HG03520 (cell line): ENCODE measurements at regions not wholly inside any gene's neighbourhood (a gene's known extent, or its start where the extent isn't known, plus 50 kb on each side); places are given as distances from the start of the nearest gene placed in this dataset.
"Not testable (repeated sequence)": the region's sequence is repeated elsewhere in the genome, so short reads cannot be mapped to it uniquely, and the experiment has no call there.

Experiments
- ATAC-seq: cut with Tn5 transposase; IDR thresholded peaks from one replicate; pipeline ENCODE4 v1.9.1; 2021; ENCODE audit warnings: mild to moderate bottlenecking, moderate library complexity; ENCODE audit not compliant: unreplicated experiment

DNA sequence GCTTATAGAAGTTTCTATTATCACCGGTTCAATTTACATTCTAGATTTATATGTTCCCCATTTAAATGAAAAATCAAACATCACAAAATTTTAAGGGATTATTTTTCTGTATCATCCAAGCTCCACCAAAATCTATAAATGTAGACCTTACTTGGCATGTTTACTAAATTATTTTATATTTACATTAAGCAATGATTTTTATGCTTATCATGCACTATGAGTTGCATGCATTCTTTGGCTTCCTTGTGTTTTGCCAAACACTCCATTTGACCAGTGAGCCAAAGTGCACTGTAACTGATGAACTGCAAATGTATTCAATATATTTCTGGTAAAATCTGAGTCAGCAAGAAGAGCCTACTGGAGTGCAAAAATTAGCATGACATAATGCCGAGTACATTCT is 595.5 kb upstream of the PCDH7 start:
- ATAC-seq = not testable (repeated sequence)

DNA sequence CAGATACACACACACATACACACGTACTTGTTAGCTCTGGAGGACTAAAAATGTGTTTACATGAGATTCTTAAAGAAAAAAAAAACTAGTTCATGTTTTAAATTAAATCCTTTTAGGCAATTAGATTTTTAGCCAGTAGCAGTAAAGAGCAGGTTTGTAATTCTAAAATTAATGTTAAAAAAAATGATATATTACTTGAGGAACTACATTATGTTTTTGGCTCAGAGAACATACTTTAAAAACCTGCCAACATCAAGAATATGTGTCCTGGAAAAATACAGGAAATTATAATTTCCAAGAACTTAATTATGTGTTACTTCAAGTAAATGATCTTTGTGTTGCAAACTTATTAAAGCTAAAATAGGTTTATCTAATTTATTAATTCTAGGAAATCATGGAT is 594.3 kb upstream of the PCDH7 start:
- ATAC-seq = no peak

DNA sequence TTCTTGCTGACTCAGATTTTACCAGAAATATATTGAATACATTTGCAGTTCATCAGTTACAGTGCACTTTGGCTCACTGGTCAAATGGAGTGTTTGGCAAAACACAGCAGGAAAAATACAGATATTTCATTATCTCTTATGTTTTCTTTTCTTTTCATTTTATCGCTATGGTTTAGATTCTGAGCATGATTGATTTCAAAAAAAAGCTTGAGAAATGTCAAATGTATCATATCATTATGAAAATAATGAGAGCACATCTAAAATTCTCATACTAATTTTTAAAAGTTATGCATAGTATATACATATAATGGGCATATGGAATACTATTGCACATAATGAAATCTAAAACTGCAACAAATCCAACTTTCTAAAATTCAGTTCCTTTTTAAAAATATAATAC is 593.8 kb upstream of the PCDH7 start:
- ATAC-seq = no peak

DNA sequence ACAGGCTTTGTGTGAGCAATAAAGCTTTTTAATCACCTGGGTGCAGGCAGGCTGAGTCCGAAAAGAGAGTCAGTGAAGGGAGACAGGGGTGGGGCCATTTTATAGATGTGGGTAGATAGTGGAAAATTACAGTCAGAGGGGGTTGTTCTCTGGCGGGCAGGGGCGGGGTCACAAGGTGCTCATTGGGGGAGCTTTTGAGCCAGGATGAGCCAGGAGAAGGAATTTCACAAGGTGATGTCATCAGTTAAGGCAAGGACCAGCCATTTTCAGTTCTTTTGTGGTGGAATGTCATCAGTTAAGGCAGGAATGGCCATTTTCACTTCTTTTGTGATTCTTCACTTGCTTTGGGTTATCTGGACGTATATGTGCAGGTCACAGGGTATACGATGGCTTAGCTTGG is 571.3 kb upstream of the PCDH7 start:
- ATAC-seq = not testable (repeated sequence)

DNA sequence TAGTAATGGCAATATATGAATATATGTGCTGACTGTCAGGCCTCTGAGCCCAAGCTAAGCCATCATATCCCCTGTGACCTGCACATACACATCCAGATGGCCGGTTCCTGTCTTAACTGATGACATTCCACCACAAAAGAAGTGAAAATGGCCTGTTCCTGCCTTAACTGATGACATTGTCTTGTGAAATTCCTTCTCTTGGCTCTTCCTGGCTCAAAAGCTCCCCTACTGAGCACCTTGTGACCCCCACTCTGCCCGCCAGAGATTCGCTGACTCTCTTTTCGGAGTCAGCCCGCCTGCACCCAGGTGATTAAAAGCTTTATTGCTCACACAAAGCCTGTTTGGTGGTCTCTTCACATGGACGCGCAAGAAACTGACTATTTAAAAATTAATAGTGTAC is 570.6 kb upstream of the PCDH7 start:
- not testable (repeated sequence) for ATAC-seq

DNA sequence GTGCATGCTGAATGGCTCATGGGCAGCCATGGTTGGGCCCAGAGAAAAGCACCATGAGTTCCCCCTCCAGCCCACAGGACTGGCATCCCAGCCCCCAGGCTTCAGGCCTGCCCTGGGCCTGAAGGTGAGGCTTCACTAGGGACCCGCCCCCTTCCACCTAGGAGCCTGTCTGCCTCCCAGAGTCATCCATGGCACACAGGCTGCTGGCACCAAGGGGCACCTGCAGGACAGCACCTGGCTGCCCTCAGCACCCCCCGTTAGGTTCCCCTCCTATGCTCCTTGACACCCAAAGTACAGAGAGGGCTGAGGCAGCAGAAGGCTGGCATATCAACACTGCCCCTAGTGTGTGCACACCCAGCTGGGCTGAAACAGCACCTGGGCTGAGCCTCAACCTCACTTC is 566.7 kb upstream of the PCDH7 start:
- no peak for ATAC-seq

DNA sequence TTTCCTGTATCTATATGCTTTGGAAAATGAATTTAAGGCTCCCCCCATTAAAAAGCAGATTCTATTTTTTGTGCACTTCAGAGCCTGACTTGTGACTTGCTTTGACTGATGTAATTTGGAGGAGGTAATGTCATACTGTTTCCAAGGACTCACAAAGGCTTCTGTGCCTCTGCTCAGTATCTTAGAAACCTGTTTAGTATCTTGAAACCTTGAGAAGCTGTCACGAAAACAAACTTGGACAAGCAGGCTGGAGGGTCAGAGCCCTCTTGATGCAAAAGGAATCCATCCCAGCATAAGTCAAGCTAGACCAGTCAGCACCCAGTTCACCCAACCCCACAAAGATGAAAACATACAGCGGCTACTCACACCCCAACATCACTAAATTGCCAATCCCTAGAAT is 560.0 kb upstream of the PCDH7 start:
- ATAC-seq = no peak

DNA sequence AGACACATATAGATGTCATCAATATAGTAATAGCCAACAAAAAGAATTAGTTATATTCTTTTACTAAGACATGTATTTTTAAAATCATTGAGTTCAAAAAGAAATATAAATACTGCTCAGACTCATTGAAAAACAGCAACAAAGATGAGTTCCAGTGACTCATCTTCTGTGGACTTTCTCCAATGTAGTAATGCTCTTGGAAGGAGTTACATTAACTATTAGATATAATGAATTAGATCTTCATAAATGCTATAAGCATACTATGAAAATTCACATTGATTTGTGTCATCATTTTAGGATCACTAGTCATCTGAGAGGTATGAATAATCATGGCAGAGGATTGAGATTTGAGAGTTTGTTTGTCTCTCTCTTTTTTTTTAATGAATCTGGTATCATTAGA is 547.8 kb upstream of the PCDH7 start:
- ATAC-seq = no peak

DNA sequence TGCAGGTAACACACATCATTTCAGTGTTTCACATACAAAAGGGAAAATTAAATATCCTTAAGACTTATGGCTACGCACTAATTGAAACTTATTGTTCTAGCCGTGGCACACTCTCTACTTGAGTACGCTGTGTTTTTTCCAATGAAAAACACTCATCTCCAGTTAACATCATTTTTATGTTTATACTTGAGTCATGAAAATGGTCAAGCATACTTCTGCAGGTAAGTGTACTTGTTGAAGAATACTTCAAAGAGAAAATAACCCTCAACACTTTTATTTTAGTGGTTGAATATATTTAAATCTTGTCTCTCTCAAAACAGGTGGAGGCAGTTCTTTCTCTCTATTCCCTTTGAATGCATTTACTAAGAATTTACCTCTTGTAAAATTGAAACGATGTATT is 538.7 kb upstream of the PCDH7 start:
- ATAC-seq = no peak

DNA sequence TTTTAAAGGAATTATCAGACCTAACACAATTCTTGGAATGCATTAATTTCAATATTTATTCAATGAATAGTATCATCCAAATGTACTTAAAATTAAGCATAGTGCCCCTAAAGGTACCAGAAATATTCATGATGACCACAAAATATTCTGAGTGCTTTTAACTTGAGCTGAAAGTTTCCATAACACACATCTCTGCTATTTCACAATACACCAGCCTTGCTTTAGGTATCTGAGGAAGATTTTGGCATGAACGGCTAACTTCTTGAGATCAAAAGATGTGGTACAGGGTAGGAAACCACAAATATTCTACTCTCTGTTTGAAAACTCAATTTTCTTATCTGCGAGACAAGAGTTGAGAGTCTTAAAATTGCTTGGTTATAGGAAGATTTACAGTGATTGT is 538.3 kb upstream of the PCDH7 start:
- ATAC-seq = no peak

DNA sequence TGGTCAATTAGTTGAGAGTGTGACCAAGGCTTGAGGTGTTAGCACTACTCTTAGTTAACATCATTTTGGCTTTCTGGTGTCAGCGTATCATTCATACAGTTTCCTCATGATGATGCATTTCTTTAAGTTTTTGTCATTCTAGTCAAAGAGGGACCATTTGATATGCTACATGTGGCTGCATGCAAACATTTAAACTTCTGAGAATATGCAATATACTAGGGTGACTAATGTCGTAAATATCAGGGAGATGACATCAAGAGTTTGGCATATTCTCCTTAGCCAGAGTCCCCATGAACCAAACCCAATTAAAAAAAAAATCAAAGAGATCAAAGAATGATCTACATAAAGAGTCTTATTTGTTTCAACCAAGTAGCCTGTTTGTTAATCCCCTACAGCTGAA is 537.4 kb upstream of the PCDH7 start:
- ATAC-seq = no peak

DNA sequence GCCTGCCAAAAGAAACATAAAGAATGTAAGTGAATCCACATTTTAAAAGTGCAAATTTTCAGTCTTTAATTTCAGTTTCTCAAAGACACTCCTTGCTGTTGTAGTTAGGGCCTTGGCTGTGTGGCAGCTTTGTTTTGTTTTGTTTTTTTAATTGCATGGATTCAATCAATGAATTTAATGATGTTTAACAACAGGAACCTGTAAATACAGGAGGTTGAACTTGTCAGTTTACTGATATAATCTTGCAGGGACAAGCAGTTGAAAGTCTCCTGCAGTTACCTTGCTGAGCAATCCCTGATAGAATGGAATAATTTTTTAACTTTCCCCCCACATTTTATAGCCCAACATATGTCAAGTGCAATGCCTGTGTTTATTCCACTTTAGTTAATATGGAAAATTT is 528.3 kb upstream of the PCDH7 start:
- no peak for ATAC-seq

DNA sequence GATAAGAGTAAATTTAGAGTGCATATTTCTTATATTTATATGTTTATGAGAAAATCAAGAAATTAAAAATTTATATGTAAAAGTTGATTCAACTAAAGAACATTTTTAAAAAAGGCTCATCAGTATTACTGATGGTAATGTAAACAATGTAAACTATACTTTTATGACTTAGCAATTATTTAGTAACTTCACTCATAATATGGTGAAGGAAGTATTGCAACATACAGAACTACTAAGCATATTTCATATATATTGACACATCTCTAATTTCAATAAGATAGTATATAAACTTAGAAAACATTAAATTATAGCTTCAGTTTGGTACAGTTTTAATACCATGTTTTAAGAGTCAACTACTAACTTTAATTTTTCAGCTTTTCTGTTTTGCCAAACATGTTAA is 512.8 kb upstream of the PCDH7 start:
- no peak for ATAC-seq

DNA sequence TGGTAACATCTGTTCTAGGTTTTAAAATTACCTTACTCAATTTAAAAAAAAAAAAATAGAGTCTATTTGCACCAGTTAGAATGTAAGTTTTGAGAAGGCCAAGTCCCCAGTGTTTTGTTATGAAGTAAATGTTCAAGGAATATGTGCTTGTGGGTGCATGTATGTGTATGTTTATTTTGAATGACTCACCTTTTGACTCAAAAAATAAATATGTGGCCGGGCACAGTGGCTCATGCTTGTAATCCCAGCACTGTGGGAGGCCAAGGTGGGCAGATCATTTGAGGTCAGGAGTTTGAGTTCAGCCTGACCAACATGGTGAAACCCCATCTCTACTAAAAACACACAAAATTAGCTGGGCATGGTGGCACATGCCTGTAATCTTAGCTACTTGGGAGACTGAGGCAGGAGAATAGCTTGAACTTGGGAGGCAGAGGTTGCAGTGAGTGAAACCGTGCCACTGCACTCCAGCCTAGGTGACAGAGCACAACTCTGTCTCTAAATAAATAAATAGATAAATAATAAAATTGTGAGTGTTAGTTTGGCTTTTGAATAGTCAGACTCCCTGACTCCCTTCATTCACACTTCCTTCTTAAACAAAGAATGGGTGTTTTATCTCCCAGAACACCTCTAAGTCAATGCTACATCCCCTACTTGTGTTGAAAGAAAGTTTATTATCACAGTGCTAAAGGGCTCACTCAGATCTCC is 511.3 kb upstream of the PCDH7 start:
- ATAC-seq = no peak

DNA sequence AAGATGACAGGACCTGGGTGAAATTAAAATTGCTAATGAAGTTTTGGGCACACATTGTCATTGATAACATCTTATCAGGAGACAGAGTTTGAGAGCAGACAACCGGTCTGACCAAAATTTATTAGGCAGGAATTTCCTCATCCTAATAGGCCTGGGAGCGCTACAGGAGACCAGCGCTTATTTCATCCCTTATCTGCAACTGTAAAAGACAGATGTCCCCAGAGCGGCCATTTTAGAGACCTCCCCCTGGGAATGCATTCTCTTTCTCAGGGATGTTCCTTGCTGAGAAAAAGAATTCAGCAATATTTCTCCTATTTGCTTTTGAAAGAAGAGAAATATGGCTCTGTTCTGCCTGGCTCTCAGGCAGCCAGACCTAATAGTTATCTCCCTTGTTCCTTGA is 504.2 kb upstream of the PCDH7 start:
- ATAC-seq = not testable (repeated sequence)

DNA sequence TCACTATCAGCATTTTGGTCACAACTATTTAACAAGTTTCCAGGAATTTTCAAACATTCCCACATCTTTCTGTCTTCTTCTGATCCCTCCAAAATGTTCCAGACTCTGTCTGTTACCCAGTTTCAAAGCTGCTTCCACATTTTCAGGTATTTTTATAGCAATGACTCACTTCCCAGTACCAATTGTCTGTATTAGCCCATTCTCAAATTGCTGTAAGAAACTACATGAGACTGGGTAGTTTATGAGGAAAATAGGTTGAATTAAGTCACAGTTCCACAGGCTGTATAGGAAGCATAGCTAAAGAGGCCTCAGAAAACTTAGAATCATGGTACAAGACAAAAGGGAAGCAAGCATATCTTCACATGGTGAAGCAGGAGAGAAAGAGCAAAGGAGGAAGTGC is 475.0 kb upstream of the PCDH7 start:
- ATAC-seq = no peak

DNA sequence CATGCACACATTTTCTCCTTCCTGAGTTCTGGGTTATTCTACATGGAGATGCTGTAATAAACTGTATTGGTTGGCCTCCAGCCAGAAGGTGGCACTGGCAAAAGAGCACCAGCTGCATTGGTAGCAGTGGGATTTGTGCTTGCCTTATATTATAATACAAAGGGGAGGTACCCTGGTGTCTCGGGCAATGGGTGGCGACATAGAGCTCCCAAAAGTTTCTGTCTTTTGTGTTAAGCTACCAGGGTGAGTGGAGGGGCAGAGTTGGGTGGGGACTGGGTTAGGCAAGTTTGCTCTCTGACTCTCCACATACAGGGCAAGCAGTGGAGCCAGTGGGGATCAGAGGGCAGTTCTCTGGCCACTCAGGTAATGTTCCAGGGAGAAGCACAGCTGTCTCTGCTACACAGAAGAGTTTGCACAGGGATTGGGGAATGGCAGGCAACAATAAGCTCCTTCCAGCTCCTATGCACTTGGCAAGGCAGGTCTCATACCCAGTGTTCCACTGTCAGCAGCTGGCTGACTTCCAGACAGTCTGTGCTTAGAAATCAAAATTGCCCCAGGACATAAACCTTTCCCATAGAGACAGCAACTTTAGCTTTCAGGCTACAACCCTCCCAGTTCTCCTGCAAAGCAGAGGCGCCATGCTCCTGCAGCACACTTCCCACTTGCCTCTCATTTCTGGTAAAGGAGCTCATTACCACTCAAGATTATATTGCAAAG is 463.9 kb upstream of the PCDH7 start:
- ATAC-seq = no peak

DNA sequence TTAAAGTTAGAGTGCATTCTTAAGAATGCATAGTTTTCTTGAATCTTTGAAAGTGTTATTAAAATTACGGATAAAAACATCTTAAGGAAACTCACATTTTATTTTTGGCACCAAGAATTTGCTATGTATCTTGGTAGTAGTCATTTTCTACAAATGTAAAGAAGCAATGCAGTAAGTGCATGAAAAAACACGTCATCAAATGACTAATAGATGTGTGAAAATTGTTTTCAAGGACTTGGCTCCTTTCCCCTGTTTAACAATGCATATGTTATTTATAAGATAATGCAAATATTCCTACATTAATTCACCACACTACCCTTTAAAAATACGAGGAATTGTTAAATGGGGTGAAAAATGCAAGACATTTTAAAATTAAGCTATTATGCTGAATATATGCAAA is 461.2 kb upstream of the PCDH7 start:
- no peak for ATAC-seq

DNA sequence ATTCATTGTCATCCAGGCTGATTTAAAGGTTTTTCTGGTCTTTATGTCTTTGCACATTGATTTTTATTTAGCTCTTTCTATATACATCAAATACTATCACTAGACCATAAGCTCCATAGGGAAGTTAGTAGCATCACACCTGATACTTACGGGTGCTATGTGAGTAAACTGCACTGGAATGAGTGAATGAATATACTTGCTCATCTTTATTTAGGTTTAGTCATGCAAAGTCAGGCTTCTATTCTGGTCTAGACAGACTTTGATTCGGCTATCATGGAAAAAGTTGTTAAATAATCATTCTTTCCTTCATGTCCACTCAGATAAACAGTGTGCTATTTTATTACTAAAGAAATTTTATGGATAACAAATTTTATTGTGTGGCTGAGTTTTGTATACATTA is 457.8 kb upstream of the PCDH7 start:
- ATAC-seq = no peak

DNA sequence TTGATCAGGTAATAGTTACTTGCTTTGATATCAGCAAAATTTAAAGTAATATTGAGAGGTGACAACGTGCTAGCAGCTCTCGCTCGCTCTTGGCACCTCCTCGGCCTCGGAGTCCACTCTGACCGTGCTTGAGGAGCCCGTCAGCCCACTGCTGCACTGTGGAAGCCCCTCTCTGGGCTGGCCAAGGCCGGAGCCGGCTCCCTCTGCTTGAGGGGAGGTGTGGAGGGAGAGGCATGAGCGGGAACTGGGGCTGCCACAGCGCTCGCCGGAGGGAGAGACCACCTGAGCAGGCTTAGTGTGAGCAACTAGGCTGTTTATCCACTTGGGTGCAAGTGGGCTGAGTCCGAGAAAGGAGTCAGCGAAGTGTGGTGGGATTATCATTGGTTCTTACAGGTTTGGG is 455.7 kb upstream of the PCDH7 start:
- ATAC-seq = no peak

DNA sequence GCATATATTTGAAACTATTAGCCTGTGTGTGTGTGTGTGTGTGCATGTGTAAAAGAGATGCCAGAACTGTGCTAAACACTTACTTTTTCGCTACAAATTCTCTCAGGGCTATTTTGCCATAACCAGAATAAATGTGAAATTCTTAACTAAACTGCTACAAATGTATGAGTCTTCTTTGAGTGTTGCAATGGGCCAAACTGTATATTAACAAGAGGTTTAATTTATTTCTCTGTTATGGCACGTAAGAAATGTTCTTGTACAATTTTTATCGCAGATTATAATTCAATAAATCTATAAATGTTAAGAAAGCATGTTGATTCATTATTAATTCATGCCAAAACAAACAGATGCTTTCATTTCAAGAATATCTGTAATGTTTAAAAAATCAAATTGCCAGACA is 454.5 kb upstream of the PCDH7 start:
- ATAC-seq = no peak

DNA sequence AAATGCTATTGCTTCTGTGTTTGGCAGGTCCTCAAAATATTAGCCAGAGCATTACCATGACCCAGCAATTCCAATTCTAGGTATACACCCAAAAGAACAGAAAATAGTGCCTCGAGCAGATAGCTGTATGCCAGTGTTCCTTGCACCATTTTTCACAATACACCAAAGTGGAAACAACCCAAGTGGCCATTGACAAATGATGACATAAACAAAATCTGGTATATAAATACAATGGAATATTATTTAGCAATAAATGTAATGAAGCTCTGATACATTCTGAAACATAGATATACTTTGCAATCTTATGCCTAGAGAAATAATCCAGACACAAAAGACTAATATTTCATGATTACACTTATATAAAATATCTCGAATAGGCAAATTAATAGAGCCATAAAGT is 451.8 kb upstream of the PCDH7 start:
- ATAC-seq = no peak

DNA sequence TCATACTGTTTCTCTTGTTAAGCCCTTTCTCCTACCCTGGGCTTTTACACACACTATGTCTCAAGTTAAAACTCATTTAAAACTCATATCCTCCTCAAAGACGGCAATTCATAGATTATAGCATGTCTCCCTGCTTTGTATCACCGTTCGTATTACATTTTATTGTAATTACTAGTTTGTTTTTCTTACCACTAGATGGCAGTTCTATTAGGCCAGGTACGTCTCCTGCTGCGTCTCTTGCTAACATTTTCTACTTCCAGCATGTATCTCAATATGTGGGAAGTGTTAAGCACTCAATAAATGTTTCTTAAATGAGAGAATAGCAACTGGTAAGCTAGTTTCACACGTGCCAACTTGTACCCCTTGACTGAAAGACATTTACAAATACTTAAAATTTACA is 450.3 kb upstream of the PCDH7 start:
- no peak for ATAC-seq
